HG03060 (cell line): ENCODE measurements at regions not wholly inside any gene's neighbourhood (a gene's known extent, or its start where the extent isn't known, plus 50 kb on each side); places are given as distances from the start of the nearest gene placed in this dataset.

Experiments used
- ATAC-seq: cut with Tn5 transposase; IDR thresholded peaks from one replicate; pipeline ENCODE4 v1.9.1; 2021; ENCODE audit warnings: low read depth, moderate number of reproducible peaks; ENCODE audit not compliant: unreplicated experiment

DNA sequence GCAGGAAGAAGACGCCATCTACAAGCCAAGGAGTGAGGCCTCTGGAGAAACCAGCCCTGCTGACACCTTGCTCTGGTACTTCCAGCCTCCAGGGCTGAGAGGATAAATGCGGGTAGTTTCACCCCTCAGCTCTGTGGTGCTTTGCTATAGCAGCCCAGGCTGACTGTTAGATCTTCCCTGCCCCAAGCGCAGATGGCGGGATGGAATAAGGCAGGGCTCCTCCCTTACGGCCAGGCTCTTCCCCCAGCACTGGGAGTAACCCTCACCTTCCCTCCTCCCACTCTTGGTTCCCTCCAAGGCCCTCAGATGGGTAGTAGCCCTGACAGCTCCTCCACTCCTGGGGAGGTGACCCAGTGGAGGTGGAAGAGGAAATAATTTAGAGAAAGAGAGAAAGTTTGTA, 285.1 kb downstream of the GADD45G start:
- ATAC-seq, result no peak

DNA sequence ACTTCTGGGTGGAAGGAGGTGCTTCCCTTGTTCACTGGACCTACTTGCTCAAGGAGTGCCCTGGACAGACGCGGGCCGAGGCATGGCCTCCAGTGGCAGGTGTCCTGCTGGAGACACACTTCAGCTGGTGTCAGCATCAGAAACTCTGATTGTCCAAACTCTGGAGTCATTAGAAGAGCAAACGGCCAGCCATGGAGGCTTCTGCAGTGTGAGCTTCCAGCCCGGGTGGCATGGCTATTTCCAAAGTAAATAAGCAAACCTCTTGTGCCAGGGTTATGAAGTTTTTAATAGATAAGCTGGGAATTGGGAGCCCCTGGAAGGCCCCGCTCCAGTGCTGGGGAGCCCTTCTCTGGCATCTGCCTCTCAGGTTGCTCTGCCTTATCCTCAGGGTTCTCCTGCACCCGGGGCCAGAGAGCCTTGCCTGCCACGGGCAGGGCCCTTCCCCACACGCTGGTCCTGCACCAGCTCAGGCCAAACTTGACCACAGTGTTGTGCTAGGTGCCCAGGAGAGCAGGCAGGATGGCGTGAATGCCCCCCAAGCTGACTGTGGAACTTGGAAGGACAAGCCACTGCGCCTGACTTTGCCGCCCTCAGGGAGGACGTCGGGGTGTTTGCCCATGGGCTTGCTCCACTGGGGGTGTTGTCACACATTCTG, 285.6 kb downstream of the GADD45G start:
- no peak for ATAC-seq

DNA sequence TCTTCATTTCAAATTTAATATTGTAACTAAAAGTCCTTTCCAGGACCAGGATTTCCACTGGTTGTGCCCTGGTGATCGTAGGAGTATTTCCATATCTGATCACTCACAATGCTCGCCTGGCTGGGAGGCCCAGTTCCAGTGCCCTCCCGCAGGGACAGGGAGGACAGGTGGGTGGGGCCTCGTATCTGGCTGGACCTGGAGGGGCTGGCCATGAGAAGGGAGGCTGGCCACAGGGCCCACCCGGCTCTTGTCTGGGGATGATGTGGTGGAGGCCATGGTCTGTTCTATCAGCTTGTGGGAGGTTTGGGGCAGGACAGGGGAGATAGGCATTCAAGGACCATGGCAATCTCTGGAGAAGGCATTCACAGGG, 286.4 kb downstream of the GADD45G start:
- no peak for ATAC-seq

DNA sequence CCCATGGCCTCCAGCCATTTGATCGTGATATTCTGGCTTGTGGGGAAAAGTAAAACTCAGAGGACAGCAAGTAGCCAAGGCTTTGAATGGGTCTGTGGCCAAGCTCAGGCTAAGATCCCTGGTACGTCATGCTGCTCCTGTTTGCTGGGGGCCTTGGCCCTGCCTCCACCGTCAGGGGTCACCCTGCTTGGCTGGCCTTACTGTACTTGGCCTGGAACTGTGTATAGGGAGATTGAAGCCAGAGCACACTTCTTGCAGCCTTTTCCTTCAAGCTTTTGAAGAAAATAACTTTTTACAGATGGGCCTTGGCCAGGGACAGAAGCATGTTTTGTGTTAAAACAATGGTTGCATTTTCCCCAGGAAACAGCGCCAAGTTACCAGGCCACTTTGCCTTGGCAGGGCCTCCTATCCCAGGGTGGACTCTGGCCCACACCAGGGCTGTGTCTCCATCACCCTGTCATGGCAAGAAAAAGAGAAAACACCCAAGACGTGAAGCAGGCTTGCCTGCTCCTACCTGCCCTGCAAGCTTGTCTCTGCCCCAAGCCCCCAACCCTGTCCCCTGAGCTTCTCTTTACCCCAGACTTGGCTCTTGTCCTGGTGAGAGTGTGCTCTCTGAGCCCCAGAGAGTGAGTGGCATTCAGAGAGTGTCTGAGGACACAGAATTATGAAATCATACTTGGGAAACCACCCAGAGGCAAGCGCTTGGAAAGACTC, 286.9 kb downstream of the GADD45G start:
- ATAC-seq, result no peak

DNA sequence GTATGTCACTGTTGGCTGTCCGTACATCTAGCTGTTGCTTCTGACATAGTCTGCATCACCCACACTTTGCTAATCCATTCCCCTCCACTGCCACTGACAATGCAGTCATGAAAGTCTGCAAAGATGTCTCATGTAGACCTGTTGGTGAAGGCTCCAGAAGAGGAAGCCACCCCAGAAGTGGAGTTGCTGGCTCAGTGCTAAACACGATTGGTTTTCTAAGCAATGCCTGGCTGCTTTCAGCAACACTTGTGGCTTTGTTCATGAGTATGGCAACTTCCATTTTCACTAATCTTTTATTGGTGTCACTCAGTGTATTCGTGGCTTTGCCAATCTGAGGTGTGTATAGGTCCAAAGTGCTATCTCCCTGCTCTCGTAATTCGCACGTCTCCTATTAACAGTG, 288.1 kb downstream of the GADD45G start:
- no peak for ATAC-seq

DNA sequence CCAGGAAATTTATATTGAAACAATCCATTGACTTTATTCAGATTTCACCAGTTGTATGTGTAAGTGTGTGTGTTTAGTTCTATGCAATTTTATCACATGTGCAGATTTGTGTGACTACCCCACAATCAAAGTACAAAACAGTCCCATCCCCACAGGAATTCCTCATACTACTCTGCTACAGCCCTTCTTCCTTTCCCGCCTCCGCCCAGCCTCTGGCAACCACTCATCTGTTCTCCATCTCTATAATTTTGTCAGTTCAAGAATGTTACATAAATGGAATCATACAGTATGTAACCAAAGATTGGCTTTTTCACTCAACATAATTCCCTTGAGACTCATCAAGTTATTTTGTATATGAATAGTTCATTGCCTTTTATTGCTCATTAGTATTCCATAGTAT, 289.1 kb downstream of the GADD45G start:
- no peak for ATAC-seq

DNA sequence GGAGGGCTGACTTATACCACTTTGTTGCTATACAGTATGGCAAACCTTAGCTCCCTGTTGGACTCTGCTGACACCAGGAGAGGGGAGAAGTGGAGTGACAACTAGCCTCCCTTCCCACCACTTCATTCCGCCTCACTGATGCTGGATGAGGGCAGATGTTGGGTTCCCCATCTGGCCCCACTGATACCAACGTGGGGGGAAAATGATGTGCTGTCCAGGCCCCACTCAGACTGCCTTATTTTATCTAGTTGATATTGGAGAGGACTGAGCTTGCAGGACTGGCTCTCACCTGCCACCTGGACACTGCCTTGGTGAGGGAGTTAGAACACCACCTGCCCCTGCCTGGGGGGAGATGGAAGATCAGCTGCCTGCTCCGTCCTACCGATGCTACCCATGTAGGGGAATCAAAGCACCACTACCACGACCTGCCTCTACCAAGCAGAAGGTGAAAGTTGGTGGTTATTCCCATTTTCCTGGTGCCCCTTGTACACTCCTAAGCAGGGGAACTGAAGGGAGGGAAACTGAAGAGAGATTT, 292.1 kb downstream of the GADD45G start:
- ATAC-seq, result no peak

DNA sequence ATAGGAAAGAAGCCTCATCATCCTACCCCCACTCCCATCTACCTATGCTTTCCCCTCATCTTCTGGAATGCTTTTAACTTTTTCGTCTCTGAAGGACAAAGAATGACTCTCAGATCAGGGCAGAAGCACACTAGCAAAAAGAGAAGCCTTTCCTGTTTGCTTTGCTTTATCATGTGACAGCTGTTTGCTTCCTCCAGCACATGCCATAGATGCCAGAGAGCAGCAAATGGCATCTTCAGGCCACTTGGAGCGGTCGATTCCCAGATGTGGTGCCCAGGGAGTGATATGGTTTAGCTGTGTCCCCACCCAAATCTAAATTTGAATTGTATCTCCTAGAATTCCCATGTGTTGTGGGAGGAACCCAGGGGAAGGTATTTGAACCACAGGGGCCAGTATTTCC, 294.8 kb downstream of the GADD45G start:
- ATAC-seq, result no peak

DNA sequence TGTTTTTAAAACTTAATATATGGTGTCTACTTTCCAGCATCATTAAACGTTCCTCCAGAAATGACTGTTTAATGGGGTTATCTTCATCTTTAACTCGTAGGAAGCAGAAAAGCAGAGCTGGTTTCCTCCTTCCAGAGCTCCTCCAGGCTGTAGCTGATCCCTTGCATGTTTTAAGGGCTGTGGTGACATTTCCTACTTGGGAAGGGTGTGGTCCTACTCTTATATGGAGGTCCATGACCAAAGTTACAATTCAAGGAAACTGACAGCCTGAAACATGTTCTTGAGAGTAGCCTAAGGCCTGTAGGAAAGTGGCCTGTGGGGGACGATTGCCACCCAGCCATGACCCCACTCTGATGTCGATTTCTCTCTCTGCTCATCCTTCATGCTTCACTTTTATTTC, 297.1 kb downstream of the GADD45G start:
- no peak for ATAC-seq

DNA sequence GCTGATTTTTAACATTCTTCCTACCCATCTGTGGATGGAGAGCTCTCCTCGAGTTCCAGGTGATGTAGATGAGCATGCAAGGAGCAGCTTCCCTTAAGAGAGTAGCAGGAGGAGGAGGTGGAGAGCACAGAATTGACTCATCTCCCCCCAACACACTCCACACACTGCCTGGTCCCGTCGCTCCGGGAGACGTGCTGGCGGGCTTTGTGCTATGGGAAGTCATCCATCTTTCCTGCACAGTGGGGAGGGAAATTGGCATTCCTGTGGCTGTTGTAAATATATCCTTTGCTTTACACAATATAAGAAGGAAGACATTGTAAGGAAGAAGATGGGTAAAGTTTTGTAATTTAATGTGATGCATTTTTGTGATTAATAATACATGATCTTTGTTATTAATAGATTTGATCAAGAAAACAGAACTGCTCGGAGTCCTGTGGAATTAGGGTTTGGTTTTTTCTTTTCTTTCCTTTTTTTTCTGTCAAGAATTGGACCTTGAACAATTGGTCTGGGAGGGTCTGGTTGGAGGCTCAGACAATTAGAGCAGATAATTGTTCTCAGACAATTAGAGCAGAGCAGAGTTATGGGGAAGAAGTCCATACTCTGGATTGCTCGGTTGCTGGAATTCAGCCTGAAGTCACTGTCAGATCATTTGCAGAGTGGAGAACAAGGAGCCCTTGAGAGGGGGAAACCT, 297.8 kb downstream of the GADD45G start:
- no peak for ATAC-seq

DNA sequence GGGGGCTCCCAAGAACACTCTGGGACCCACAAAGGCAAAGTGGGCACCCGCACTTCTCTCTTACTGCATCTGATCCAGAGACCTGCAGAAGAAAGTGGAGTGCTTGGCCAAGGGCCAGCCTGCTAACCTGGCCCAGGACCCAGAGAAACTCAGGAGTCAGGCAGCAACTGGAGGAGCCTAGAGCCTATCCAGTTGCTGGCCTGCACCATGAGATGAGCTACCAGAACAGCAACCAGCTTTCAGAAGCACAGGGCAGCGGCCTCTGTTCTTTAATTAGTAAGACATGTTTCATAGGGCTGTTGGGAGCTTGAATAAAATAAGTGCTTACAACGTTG, 298.3 kb downstream of the GADD45G start:
- ATAC-seq, result no peak

DNA sequence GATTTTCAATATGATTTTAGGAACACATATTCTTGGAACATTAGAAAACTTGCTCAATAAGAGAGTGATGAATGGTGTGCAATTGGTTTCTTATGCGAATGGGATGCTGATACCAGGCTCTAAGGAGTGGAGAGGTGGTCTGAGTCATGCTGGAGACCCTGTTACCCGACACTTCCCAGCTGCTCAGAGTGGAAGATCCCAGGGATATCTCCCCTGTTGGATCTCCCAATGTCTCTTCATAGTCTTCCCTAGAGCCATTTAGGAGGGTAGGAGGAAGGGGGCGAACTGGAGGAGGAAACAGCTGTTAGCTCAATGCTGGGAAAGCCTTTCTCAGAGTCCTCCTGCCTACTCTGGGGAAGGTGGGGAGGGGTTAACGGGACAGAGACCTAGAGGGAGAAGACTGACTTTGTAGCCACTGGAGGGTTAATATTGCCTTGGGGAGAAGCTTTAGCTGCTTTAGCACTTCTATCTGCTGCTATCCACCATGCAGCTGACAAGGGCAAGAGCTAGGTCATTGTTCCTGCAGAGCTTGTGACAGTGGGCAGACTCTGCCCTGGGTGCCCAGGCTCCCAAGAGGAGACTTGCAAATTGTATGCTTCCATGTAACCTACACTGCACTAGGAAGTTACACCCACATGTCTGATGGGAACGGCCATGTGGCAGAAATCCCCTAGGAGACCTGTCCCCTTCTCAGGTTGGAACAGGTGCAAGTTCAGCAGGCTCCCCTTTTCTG, 301.0 kb downstream of the GADD45G start:
- ATAC-seq, result no peak

DNA sequence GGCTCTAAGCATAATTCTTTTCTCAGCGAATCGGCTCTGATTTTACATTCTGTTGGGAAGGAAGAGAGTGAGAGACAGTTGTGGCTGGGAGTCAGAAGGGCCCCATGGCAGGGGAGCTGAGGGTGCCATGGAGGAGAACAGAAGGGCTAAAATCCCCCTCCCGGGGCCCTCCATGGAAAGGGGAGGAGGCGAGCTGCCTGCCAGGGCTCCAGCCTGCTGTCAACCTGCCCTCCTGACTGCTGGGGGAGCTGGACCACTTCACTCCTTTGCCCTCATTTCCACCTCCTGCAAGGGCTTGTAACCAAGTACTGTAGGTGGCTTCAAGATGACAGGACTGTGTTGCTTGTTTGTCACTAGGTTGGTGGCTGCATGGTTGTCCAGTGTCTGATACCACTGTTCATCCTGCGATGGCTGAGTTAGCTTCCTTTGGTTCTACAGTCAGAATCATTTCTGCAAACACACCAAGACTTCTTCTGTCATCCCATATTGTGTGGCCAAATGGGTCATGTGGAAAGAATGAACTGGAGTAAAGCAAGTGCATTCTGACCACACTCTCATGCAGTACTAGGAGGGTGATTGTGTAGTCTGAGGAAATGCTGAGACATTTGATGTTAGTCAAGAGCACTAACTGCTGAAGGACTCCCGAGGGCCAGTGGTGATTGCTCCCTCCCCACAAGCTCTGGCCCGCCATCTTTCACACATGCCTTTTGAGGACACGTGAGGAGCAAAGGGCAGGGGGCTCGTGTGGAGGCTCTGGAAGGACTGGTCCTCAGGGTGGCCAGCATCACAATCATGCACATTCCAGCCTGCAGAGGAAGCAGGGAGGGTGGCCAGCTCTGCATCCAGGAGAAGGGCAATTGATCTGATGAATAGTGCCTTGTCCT, 307.2 kb downstream of the GADD45G start:
- no peak for ATAC-seq

DNA sequence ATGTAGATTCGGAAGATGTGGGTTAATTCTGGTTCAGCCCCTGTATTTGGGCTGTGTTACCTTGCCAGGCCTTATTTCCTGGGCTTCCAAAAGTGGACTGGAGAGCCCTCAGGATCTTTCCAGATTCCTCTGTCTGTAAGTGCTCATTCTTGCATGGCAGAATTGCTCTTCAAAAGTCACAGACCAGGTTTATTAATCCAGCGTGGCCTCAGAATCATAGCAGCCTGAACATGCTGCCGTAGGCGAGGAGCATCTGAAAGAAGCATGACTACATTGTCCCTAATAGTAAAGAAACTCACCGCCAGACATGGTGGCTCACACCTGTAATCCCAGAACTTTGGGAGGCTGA, 307.8 kb downstream of the GADD45G start:
- no peak for ATAC-seq

DNA sequence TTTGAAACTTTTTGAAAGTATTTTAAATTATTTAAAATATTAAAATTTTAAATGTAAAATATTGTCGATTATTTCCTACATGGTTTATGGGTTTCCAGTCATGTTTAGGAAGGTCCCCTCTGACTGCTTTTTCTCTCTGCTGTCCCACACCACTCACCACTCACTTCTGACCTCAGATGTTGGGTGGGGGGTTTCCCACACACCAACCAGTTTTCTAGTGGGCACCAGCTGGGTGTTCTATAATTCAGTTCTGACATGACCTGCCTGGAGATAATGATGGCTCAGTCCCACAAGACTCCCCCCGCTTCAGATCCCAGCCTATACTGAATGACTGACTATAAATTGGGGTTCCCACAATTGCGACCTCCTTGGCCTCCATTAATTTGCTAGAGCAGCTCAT, 310.4 kb downstream of the GADD45G start:
- no peak for ATAC-seq

DNA sequence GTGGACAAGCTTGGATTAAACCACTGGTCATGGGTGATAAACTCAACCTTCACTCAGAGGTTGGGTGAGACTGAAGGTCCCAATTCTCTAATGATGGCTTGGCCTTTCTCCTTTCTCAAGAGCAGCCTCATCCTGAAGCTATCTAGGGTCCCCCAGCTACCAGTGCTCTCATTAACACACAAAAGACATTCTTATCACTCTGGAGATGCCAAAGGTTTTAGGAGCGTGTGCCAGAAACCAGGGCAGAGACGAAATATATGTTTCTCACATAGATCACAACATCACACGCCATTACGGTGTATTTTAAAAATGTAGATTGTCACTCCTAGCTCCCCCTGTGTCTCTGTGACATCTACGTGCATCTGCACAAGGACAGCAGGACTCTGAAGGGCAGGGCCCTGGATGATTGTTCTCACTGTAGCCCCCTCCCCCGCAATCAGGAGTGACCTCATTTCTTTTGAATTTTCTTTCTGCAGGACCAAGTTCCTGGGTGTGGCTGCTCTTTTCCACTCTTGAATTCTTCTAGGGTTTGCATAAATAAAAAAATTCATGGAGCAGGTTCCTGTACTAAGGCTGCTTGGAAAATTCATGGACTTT, 311.3 kb downstream of the GADD45G start:
- ATAC-seq, result no peak

DNA sequence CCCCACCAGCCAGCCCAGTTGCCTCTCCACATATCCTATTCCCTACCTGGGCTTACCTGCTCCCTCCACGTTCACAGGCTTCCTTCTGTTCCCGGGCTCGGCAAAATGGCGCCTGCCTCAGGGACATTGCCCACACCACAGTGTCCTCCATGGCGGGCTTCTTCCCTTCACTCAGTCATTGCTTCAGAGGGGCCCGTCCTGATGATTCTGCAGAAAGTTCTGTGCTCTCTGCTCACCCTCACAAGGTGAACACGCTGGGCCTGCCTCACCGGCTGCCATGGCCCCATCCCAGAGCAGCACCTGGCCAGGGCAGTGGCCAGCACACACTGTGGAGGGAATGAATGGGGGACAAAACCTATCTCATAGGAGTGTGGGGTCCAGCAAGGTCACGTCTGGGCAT, 313.0 kb downstream of the GADD45G start:
- no peak for ATAC-seq

DNA sequence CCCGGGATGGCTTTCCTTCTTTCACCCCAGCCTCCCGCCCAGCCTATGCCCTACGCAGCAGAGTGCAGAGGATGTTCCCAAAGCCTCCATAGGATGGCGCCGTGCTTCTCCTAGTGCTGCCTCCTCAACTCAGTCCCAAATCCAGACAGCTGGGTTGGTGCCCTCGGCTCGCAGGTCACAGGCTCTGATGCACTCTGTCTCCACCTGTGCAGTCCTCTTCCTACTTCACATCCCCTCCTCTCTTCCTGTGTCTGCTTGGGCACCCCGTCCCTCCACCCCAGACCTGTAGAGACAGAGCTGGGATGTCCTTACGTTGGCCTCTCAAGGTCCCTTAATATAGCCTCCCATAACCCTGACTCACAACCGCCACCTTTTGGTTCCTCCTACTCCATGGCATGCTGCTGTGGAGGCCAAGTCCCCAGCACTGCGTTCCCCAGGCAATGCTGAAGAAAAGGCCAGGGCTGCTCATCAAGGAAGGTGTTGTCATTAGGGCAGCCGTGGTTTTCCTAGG, 314.4 kb downstream of the GADD45G start:
- no peak for ATAC-seq

DNA sequence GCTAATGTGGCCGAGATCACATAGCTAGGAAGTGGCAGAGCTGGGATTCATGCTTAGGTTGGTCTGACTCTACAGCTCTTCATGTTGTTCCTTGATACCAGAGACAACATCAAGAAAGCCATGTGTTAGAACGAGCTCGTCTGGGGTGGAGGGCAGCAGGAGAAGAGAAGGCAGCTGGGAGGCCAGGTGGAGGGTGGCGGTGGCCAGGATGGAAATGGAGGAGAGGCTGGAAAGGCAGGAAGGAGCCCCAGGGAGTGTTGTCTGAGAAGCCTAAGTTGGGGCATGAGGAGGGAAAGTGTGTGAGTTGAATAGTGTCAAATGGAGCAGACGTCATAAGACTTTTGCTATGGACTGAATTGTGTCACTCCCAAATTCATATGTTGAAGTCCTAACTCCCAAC, 315.3 kb downstream of the GADD45G start:
- ATAC-seq, result no peak

DNA sequence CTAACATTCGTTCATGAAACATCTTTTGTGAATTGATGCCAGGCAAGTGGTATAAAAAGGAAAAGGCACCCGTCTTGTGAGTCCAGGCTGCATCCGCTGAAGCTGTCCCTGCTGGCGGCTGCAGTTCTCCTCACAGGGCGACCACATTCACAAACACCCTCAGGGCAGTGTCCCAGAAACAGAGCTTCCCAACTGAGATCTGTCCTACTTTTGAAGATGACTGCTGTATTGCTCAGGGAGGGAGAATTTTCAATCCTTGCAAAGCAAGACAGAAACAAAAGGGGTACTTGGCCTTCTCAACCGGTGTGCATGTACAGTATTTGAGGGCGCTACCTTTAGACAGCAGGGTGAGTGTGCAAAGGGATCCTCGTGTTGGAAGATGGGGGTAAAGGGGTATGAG, 316.1 kb downstream of the GADD45G start:
- no peak for ATAC-seq
